HepG2 (cell line): ENCODE measurements at regions not wholly inside any gene's neighbourhood (a gene's known extent, or its start where the extent isn't known, plus 50 kb on each side); places are given as distances from the start of the nearest gene placed in this dataset.

ENCODE experiments used
- HDAC2 ChIP-seq: sonication (generic); formaldehyde crosslinking; IDR thresholded peaks from 2 replicates; pipeline ENCODE4 v1.4.0; 2020; ENCODE audit warnings: missing genetic modification reagents
- NFIC ChIP-seq: IDR thresholded peaks from 2 replicates; pipeline ENCODE4 v1.6.1; 2012; ENCODE audit warnings: mild to moderate bottlenecking, low read length, inconsistent platforms
- REPIN1 ChIP-seq: sonication (generic); formaldehyde crosslinking; IDR thresholded peaks from 2 replicates; pipeline ENCODE4 v1.8.0; 2022; ENCODE audit warnings: missing genetic modification reagents, low read depth, mild to moderate bottlenecking, borderline replicate concordance
- TCF12 ChIP-seq, 2 experiments: fragments of 450-650 bp in 1 of 2; sonication (generic) in 1 of 2; formaldehyde crosslinking in 1 of 2; IDR thresholded peaks; 2 replicates each; pipeline versions ENCODE4 v1.6.1 to v1.8.0; 2017 to 2022; ENCODE audit warnings: antibody characterized with exemption in 1 of 2, mild to moderate bottlenecking in 1 of 2, missing genetic modification reagents in 1 of 2, moderate library complexity in 1 of 2
- ZBTB2 ChIP-seq: sonication (generic); formaldehyde crosslinking; IDR thresholded peaks from 2 replicates; pipeline ENCODE4 v1.8.0; 2022; ENCODE audit warnings: low read depth, missing genetic modification reagents

- TF ChIP-seq NFIC: no peak
- no peak for TF ChIP-seq TCF12 (IDR thresholded peaks at IDR 0.05)
- no peak for TF ChIP-seq TCF12 (CRISPR knock-in tag; IDR thresholded peaks at IDR 0.05)
- TF ChIP-seq REPIN1 (CRISPR knock-in tag): no peak
- TF ChIP-seq HDAC2: no peak
- no peak for TF ChIP-seq ZBTB2
Observed at GRCh38 chr4:123740236-123740635, 343.6 kb downstream of the SPRY1 start.
